RWPE2 (cell line): ENCODE measurements at regions not wholly inside any gene's neighbourhood (a gene's known extent, or its start where the extent isn't known, plus 50 kb on each side); places are given as distances from the start of the nearest gene placed in this dataset.

Experiments
- ATAC-seq: fragments of 200-7000 bp; cut with Tn5 transposase; 3 replicates; pipeline ENCODE4 v1.9.1; 2021; ENCODE audit warnings: low read depth
- DNase-seq: peaks from one replicate; pipeline ENCODE4 v3.0.0-alpha.2; 2020; ENCODE audit warnings: low spot score
- H3K27ac ChIP-seq: fragments of 450-650 bp; 2 replicates; pipeline ENCODE4 v1.5.1; 2017; ENCODE audit warnings: mild to moderate bottlenecking; ENCODE audit not compliant: poor library complexity, severe bottlenecking
- H3K27me3 ChIP-seq: fragments of 250-450 bp; sonication (Bioruptor Pico); 2 replicates; pipeline ENCODE4 v1.5.1; 2021; ENCODE audit warnings: mild to moderate bottlenecking, moderate library complexity; ENCODE audit not compliant: insufficient read depth, poor library complexity, severe bottlenecking
- H3K36me3 ChIP-seq: fragments of 250-450 bp; sonication (Bioruptor Pico); 2 replicates; pipeline ENCODE4 v1.5.1; 2020; ENCODE audit warnings: low read depth, mild to moderate bottlenecking, moderate library complexity
- H3K4me1 ChIP-seq: fragments of 250-450 bp; sonication (Bioruptor Pico); 2 replicates; pipeline ENCODE4 v1.5.1; 2021; ENCODE audit warnings: mild to moderate bottlenecking, moderate library complexity; ENCODE audit not compliant: insufficient read depth, poor library complexity, severe bottlenecking
- H3K4me3 ChIP-seq: fragments of 250-450 bp; sonication (Bioruptor Pico); 2 replicates; pipeline ENCODE4 v1.5.1; 2021; ENCODE audit warnings: mild to moderate bottlenecking, moderate library complexity; ENCODE audit not compliant: severe bottlenecking
- H3K9me3 ChIP-seq: fragments of 250-450 bp; sonication (Bioruptor Pico); 2 replicates; pipeline ENCODE4 v1.5.1; 2021; ENCODE audit warnings: mild to moderate bottlenecking, moderate library complexity; ENCODE audit not compliant: severe bottlenecking
- CTCF ChIP-seq: fragments of 450-650 bp; IDR thresholded peaks from one replicate; pipeline ENCODE4 v1.5.1; 2017; ENCODE audit warnings: mild to moderate bottlenecking, moderate library complexity; ENCODE audit not compliant: poor library complexity, severe bottlenecking

GRCh38 chr4:125760201-125760819 lies 445.6 kb downstream of the FAT4 start:
- ATAC-seq (no peak), DNase-seq (no peak)
- no peak for TF ChIP-seq CTCF
- no peaks in the 10 kb centered on the region for H3K27me3 ChIP-seq
- no peaks in the 10 kb centered on the region for H3K4me1 ChIP-seq
- H3K36me3 ChIP-seq, result no peaks in the 10 kb centered on the region
- H3K9me3 ChIP-seq, result no peaks in the 10 kb centered on the region
- no peak overlapping the region for H3K4me3 ChIP-seq
- H3K27ac ChIP-seq, result no peak overlapping the region

GRCh38 chr4:125760956-125761355 lies 446.2 kb downstream of the FAT4 start:
- no peaks in the 10 kb centered on the region for H3K27me3 ChIP-seq
- no peaks in the 10 kb centered on the region for H3K36me3 ChIP-seq
- TF ChIP-seq CTCF, result no peak
- H3K4me1 ChIP-seq, result no peaks in the 10 kb centered on the region
- DNase-seq (no peak), ATAC-seq (no peak)
- H3K4me3 ChIP-seq, result no peak overlapping the region
- H3K27ac ChIP-seq, result no peak overlapping the region
- H3K9me3 ChIP-seq, result no peaks in the 10 kb centered on the region

- no peak for TF ChIP-seq CTCF
- Histone ChIP-seq H3K4me1 (no peaks in the 10 kb centered on the region), H3K27me3 (no peaks in the 10 kb centered on the region), H3K36me3 (no peaks in the 10 kb centered on the region), H3K9me3 (no peaks in the 10 kb centered on the region), H3K4me3 (no peak overlapping the region), H3K27ac (no peak overlapping the region)
- ATAC-seq (no peak), DNase-seq (no peak)
These were observed 447.8 kb downstream of the FAT4 start for GRCh38 chr4:125762537-125762936.

- H3K9me3 ChIP-seq, result no peaks in the 10 kb centered on the region
- H3K36me3 ChIP-seq, result no peaks in the 10 kb centered on the region
- H3K4me3 ChIP-seq, result no peak overlapping the region
- H3K27ac ChIP-seq, result no peak overlapping the region
- ATAC-seq (no peak), DNase-seq (no peak)
- no peaks in the 10 kb centered on the region for H3K4me1 ChIP-seq
- H3K27me3 ChIP-seq, result no peaks in the 10 kb centered on the region
- TF ChIP-seq CTCF, result no peak
These were observed 451.2 kb downstream of the FAT4 start for GRCh38 chr4:125765941-125766340.

- Histone ChIP-seq H3K27ac (no peak overlapping the region), H3K27me3 (no peaks in the 10 kb centered on the region), H3K4me1 (no peaks in the 10 kb centered on the region), H3K9me3 (no peaks in the 10 kb centered on the region), H3K4me3 (no peak overlapping the region), H3K36me3 (no peaks in the 10 kb centered on the region)
- no peak for ATAC-seq
- no peak for DNase-seq
- no peak for TF ChIP-seq CTCF
These were observed 456.2 kb downstream of the FAT4 start for GRCh38 chr4:125770814-125771398.
